GM20431 (cell line): ENCODE measurements at regions not wholly inside any gene's neighbourhood (a gene's known extent, or its start where the extent isn't known, plus 50 kb on each side); places are given as distances from the start of the nearest gene placed in this dataset.
"Not testable (repeated sequence)": the region's sequence is repeated elsewhere in the genome, so short reads cannot be mapped to it uniquely, and the experiment has no call there.

Experiments
- in situ Hi-C: fragments of 300-500 bp; cut with MseI, MboI; formaldehyde crosslinking; loops from one replicate; pipeline ENCODE4 v1.15.0; 2020; ENCODE audit warnings: low sequenced_read_pairs; ENCODE audit not compliant: unreplicated experiment

DNA sequence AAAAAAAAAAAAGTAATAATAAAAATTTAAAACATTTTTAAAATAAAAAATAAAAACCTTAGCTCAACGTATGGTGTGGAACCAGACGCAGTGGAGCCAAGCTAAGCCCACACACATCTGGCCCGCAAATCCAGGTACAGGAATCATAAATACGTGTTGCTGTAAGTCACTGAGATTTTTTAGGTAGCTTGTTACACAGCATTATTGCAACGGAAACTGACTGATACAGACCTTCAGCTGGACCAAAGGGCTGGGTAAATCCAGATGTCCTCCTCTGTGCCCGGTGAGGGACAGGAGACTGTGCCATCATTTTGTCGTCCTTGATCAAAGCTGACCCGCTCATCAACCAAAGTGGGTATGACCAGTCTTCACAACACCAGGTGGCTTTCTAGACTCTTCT is 104.9 kb downstream of the TMEM130 start:
- in situ Hi-C loops = no loop called here

DNA sequence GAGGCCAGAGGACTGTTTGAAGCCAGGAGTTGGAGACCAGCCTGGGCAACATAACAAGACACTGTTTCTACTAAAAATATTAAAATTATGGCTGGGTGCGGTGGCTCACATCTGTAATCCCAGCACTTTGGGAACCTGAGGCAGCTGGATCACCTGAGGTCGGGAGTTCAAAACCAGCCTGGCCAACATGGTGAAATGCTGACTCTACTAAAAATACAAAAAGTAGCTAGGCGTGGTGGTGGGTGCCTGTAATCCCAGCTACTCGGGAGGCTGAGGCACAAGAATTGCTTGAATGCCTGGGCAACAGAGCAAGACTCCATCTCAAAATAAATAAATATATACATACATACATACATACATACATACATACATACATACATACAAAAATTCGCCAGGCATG is 99.7 kb downstream of the TMEM130 start:
- in situ Hi-C loops = not testable (repeated sequence)

DNA sequence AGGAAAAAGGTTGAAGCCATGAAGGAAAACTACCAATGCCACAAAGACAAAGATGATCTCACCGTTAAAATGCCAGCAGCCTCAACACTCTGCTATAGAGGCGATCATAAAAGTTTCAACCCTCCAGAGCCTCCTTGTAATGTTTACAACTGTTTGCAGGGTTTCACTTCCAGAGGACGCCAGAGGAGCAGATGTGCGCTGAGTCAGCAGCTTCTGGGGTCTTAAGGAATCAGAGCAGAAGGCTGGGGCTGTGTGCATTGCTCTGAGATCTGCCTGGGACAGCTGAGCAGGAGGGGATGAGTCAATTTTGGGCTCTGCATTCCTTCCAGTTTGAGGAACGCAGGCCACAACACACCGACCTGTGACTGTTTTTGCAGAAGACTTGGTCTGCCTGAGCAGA is 98.3 kb downstream of the TMEM130 start:
- in situ Hi-C loops = no loop called here

- in situ Hi-C loops = no loop called here
These were observed 97.7 kb downstream of the TMEM130 start for GRCh38 chr7:98771941-98772603.

GRCh38 chr7:98774884-98775283 is 94.9 kb downstream of the TMEM130 start:
- in situ Hi-C loops = no loop called here

DNA sequence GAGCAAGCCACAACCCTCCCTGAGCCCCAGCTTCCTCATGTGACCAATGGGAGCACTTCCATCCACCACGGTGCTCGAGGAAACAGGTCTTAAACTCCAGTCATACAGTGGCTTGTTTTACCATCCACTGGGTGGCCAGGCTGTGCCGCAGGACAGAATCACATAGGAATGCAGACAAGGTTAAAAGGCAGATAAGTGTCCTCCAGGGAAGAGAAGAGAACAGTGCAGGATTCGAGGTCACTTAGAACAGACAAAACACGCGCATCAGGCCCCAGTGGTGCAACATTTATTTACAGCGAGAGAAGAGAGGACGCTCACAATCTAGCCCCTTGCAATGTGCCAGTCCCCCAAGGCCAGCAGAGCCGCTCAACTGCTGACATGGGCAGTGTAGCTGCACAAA is 92.8 kb downstream of the TMEM130 start:
- in situ Hi-C loops = no loop called here

- in situ Hi-C loops = no loop called here
These were observed 91.4 kb downstream of the TMEM130 start for GRCh38 chr7:98778421-98778820.

- in situ Hi-C loops = no loop called here
These were observed 89.8 kb downstream of the TMEM130 start for GRCh38 chr7:98779800-98780587.

DNA sequence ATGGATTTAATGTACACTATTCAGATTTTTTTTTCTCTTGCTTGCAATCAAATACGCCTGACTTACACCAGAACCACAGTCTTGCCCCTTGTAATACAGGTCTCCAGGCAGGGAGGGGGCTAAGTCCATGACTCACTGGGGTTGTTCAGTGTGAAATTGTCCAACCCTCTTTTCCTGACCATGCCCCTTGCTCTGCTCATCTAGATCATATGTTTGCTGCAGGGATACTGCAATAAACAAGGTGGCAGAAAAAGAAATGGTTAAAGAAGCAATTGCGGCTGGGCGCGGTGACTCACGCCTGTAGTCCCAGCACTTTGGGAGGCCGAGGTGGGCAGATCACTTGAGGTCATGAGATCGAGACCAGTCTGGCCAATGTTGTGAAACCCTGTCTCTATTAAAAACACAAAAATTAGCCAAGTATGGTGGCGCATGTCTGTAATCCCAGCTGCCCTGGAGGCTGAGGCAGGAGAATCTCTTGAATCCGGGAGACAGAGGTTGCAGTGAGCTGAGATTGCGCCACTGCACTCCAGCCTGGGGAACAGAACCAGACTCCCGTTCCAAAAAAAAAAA is 85.5 kb downstream of the TMEM130 start:
- in situ Hi-C loops = no loop called here

DNA sequence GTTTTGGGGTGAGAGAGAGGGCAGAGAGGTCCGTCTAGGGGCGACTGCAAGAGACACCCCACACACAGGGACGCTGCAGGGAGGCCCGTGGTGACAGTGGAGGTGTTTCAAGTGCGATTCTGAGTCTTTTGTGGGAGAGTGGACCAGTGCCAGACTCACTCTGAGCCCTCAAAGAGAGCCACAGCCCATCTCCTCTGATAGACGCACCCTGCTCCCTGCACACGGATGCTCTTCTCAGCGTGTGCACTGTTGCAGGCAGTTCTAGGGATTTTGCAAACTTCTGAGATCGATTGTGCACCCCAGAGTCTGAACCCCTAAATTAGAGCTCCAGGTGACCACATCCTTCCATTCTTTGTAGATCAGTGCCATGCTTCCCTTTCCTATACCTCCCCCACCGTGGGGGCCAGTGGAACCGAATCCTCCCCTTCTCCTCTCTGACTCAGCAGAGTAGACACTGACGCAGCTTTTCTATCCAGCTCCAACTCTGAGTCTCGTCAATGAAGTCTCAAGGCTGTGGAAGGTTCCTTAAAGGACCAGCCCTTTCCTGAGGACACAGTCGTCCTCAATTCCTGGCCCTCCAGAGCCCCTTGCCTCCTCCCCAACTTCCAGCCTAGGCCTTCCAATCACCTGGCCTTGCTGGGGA is 83.8 kb downstream of the TMEM130 start:
- in situ Hi-C loops = no loop called here

DNA sequence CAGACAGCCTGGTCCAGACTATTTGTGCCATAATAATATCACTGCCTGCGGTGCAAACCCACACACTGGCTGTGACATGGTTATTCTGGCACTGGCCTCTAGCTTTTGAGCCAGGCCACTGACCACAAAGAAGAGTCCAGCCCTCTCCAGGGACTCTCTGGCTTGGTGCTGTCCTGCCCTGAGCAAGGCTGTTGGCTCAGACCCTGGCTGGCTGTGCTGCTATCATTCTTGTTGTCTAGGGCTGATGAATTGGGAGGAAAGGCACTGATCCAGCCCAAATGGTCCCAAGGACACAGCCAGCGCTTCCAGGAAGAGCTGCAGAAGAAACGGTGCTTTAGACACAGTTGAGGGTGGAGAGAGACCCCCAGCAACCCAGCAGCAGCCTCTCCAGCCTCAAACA is 80.8 kb downstream of the TMEM130 start:
- in situ Hi-C loops = no loop called here

- in situ Hi-C loops = not testable (repeated sequence)
These were observed 75.4 kb downstream of the TMEM130 start for GRCh38 chr7:98794453-98794852.

DNA sequence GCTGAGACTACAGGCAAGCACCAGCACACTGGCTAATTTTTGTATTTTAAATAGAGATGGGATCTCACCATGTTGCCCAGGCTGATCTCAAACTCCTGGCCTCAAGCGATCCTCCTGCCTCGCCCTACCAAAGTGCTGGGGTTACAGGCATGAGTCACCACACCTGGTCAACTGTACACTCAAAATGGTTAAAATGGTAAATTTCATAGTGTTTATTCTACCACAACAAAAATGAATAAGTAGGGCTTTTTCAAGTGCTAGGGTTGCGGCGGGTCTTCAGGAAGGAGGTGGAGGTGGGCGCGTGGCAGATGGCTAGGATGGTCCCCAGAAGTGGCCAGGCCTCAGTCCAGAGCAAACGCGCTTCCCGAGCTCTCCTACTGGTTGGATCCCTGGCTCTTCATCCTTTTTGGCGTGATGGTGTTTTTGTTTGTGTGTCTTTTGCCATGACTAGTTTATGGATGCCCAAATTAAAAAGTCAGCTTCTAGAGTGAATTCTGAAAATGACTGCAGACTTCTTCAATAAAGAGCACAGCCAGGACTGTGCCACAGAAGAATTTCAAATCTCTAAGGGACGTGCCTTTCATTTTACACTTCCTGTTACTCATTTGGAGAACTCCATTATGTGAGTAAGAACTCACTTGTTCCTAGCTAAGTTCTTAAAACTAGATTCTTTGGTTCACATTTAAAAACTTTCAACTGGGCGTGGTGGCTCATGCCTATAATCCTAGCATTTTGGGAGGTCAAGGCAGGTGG is 73.9 kb downstream of the TMEM130 start:
- in situ Hi-C loops = no loop called here
